IMR-90 (cell line): ENCODE measurements at regions not wholly inside any gene's neighbourhood (a gene's known extent, or its start where the extent isn't known, plus 50 kb on each side); places are given as distances from the start of the nearest gene placed in this dataset.

Experiments used
- ATAC-seq: fragments of 200-7000 bp; cut with Tn5 transposase; 2 replicates; pipeline ENCODE4 v1.9.1; 2020; ENCODE audit warnings: low read depth, mild to moderate bottlenecking, moderate library complexity
- BruUV-seq: library from RNA; stranded (reverse); fragments of 400-500 nt; replicated peaks from 2 replicates; lab custom pipeline; 2021; lab: Mats Ljungman, UMichigan
- CTCF ChIA-PET: fragments of 300-600 bp; formaldehyde crosslinking; extraction: SDS; loops from one replicate; lab custom pipeline; 2021; ENCODE audit warnings: antibody characterized with exemption; lab: Yijun Ruan, JAX
- POLR2A ChIA-PET: fragments of 300-600 bp; sonication (Branson Sonifier 250); formaldehyde crosslinking; loops from one replicate; lab custom pipeline; 2022; ENCODE audit warnings: antibody characterized with exemption; ENCODE audit not compliant: unreplicated experiment; lab: Charles Lee
- DNase-seq: peaks from one replicate; pipeline ENCODE4 v3.0.0; 2013
- H2AFZ ChIP-seq: replicated peaks from 2 replicates; pipeline ENCODE3; 2013; ENCODE audit warnings: low read length, mild to moderate bottlenecking; ENCODE audit not compliant: poor library complexity
- H2AK5ac ChIP-seq: 2 replicates; pipeline ENCODE4 v1.6.1; 2013; ENCODE audit warnings: low read depth, low read length, inconsistent platforms
- H2AK9ac ChIP-seq: replicated peaks from 2 replicates; pipeline ENCODE3; 2013; ENCODE audit warnings: mild to moderate bottlenecking, low read depth, low read length, moderate library complexity; ENCODE audit not compliant: poor library complexity
- H2BK120ac ChIP-seq: 2 replicates; pipeline ENCODE4 v1.6.1; 2013; ENCODE audit warnings: low read depth, low read length, inconsistent platforms
- H2BK15ac ChIP-seq: 3 replicates; pipeline ENCODE4 v1.6.1; 2013; ENCODE audit warnings: low read depth, low read length, inconsistent platforms
- H2BK20ac ChIP-seq: 2 replicates; pipeline ENCODE4 v1.6.1; 2013; ENCODE audit warnings: low read depth, mild to moderate bottlenecking, inconsistent platforms, low read length, moderate library complexity
- H2BK5ac ChIP-seq: 2 replicates; pipeline ENCODE4 v1.6.1; 2013; ENCODE audit warnings: mild to moderate bottlenecking, low read depth, low read length, inconsistent platforms; ENCODE audit not compliant: poor library complexity, severe bottlenecking
- H3K14ac ChIP-seq: replicated peaks from 2 replicates; pipeline ENCODE4 v1.6.1; 2013; ENCODE audit warnings: low read depth, low read length, inconsistent platforms
- H3K18ac ChIP-seq: 2 replicates; pipeline ENCODE4 v1.6.1; 2013; ENCODE audit warnings: low read depth, low read length, control low read depth
- H3K23ac ChIP-seq: 2 replicates; pipeline ENCODE4 v1.6.1; 2013; ENCODE audit warnings: low read depth, low read length, inconsistent platforms
- H3K27ac ChIP-seq: 2 replicates; pipeline ENCODE4 v1.5.1; 2013; ENCODE audit warnings: mild to moderate bottlenecking, control low read depth, low read length; ENCODE audit not compliant: insufficient read depth
- H3K27me3 ChIP-seq: 2 replicates; pipeline ENCODE4 v1.6.1; 2013; ENCODE audit warnings: low read length; ENCODE audit not compliant: control insufficient read depth, insufficient read depth
- H3K36me3 ChIP-seq: 2 replicates; pipeline ENCODE4 v1.6.1; 2013; ENCODE audit warnings: low read length, mixed read lengths; ENCODE audit not compliant: control insufficient read depth, insufficient read depth
- H3K4ac ChIP-seq: 2 replicates; pipeline ENCODE4 v1.6.1; 2013; ENCODE audit warnings: low read depth, low read length, inconsistent platforms
- H3K4me1 ChIP-seq: 2 replicates; pipeline ENCODE4 v1.6.1; 2013; ENCODE audit warnings: low read length, mixed read lengths; ENCODE audit not compliant: control insufficient read depth, insufficient read depth
- H3K4me2 ChIP-seq: 2 replicates; pipeline ENCODE4 v1.6.1; 2013; ENCODE audit warnings: low read depth, mild to moderate bottlenecking, control low read depth, low read length, moderate library complexity
- H3K4me3 ChIP-seq: 2 replicates; pipeline ENCODE4 v1.5.1; 2013; ENCODE audit warnings: low read depth, mild to moderate bottlenecking, control low read depth, low read length, moderate library complexity; ENCODE audit not compliant: insufficient read depth
- H3K56ac ChIP-seq: 2 replicates; pipeline ENCODE4 v1.6.1; 2013; ENCODE audit warnings: low read length, inconsistent platforms; ENCODE audit not compliant: insufficient read depth; ENCODE audit errors: extremely low read depth
- H3K79me1 ChIP-seq, 2 experiments: 2 replicates each; pipeline ENCODE4 v1.6.1; 2013; ENCODE audit warnings: low read length in 2 of 2, inconsistent platforms in 1 of 2, low read depth in 1 of 2
- H3K9ac ChIP-seq: 2 replicates; pipeline ENCODE4 v1.6.1; 2013; ENCODE audit warnings: low read depth, low read length, control low read depth
- H3K9me1 ChIP-seq: 2 replicates; pipeline ENCODE4 v1.6.1; 2013; ENCODE audit warnings: low read length, inconsistent platforms; ENCODE audit not compliant: insufficient read depth
- H3K9me3 ChIP-seq: 2 replicates; pipeline ENCODE4 v1.6.1; 2013; ENCODE audit warnings: low read length; ENCODE audit not compliant: control insufficient read depth, insufficient read depth
- H4K20me1 ChIP-seq: 2 replicates; pipeline ENCODE4 v1.6.1; 2013; ENCODE audit warnings: low read length, inconsistent platforms; ENCODE audit not compliant: insufficient read depth
- H4K5ac ChIP-seq: 2 replicates; pipeline ENCODE4 v1.6.1; 2013; ENCODE audit warnings: mild to moderate bottlenecking, low read depth, low read length, control low read depth
- H4K8ac ChIP-seq, 2 experiments: 2 replicates each; pipeline ENCODE4 v1.6.1; 2013; ENCODE audit warnings: low read depth in 2 of 2, low read length in 2 of 2, control low read depth in 1 of 2, inconsistent platforms in 1 of 2
- H4K91ac ChIP-seq: 2 replicates; pipeline ENCODE4 v1.6.1; 2013; ENCODE audit warnings: low read depth, low read length, inconsistent platforms; ENCODE audit not compliant: insufficient read depth
- BHLHE40 ChIP-seq: fragments of 150-350 bp; IDR thresholded peaks from 2 replicates; pipeline ENCODE4 v1.6.1; 2016; ENCODE audit warnings: mild to moderate bottlenecking, low read depth, low read length
- RCOR1 ChIP-seq: IDR thresholded peaks from 2 replicates; pipeline ENCODE4 v1.6.1; 2012; ENCODE audit warnings: mild to moderate bottlenecking, low read length, improper control_type of control experiment; ENCODE audit not compliant: insufficient replicate concordance
- WGBS, 2 experiments: methylation state at CpG; one replicate each; pipeline versions ENCODE4 v1.1.5 to v1.1.7; 2013; ENCODE audit warnings: missing lambda C conversion rate in 2 of 2; ENCODE audit not compliant: insufficient read length in 1 of 2; ENCODE audit errors: extremely low coverage in 2 of 2; 5-methylcytosine and 5-hydroxymethylcytosine counted together
- dilution Hi-C: fragments of 300-500 bp; cut with HindIII; formaldehyde crosslinking; loops from one replicate; pipeline ENCODE4 v1.14.3; 2018; ENCODE audit warnings: low sequenced_read_pairs; ENCODE audit not compliant: unreplicated experiment
- in situ Hi-C: fragments of 300-500 bp; cut with MboI; formaldehyde crosslinking; loops from 3 replicates; pipeline ENCODE4 v1.14.3; 2019; ENCODE audit warnings: low sequenced_read_pairs, inconsistent platforms, mixed read lengths
- intact Hi-C: fragments of 100-400 bp; cut with micrococcal nuclease; formaldehyde crosslinking; loops from 2 replicates; pipeline ENCODE4 v1.10.0; 2022

GRCh38 chr4:163243297-163243981 lies 76.7 kb upstream of the NAF1 start:
- ChIA-PET POLR2A (no interaction called here), CTCF (no interaction called here)
- no peak for TF ChIP-seq RCOR1
- TF ChIP-seq BHLHE40: no peak
- no peak overlapping the region for H3K4me3 ChIP-seq
- H3K9me3 ChIP-seq: no peaks in the 10 kb centered on the region
- no CpG with 5 or more reads among the region's 2 CpGs for WGBS, 2 experiments
- H3K9me1 ChIP-seq: no peaks in the 10 kb centered on the region
- DNase-seq: no peak
- intact Hi-C loops: no loop called here
- H3K4me2 ChIP-seq: no peak overlapping the region
- no peak overlapping the region for H3K56ac ChIP-seq
- H3K9ac ChIP-seq: no peak overlapping the region
- no peak overlapping the region for H4K5ac ChIP-seq
- H3K14ac ChIP-seq: no peak overlapping the region
- H2BK20ac ChIP-seq: no peak overlapping the region
- no peaks in the 10 kb centered on the region for H3K4me1 ChIP-seq
- no peak overlapping the region for H3K27ac ChIP-seq
- H3K18ac ChIP-seq: no peak overlapping the region
- in situ Hi-C loops: no loop called here
- dilution Hi-C loops: no loop called here
- no peak for ATAC-seq
- no peak overlapping the region for H4K91ac ChIP-seq
- H3K36me3 ChIP-seq: no peaks in the 10 kb centered on the region
- no peak overlapping the region for H3K23ac ChIP-seq
- no peak overlapping the region for H2AK5ac ChIP-seq
- H2BK120ac ChIP-seq: no peak overlapping the region
- no peaks in the 10 kb centered on the region for H3K79me1 ChIP-seq
- no peak overlapping the region for H2AFZ ChIP-seq
- no peak overlapping the region for H3K4ac ChIP-seq
- no peaks in the 10 kb centered on the region for H3K27me3 ChIP-seq
- no peak overlapping the region for H2BK15ac ChIP-seq
- no TSS peak for BruUV-seq
- no peak overlapping the region for H4K8ac ChIP-seq
- H4K20me1 ChIP-seq: no peaks in the 10 kb centered on the region
- no peak overlapping the region for H2BK5ac ChIP-seq
- H2AK9ac ChIP-seq: no peak overlapping the region
